ENCODE measurements at regions not wholly inside any gene's neighbourhood (a gene's known extent, or its start where the extent isn't known, plus 50 kb on each side); places are given as distances from the start of the nearest gene placed in this dataset.

- Histone ChIP-seq H3K4me2 (ENCODE audit: low read depth, low read length) (no peak overlapping the region), H2AFZ (ENCODE audit: low read length) (no peak overlapping the region), H3K27ac (ENCODE audit: extremely low read length, insufficient read depth, low read length) (no peak overlapping the region), H3K4me3 (replicated peaks in 1 of 3; ENCODE audit: insufficient read depth in 1 of 3, low read depth in 2 of 3, low read length in 3 of 3) (no peak overlapping the region), H3K4me1 (ENCODE audit: insufficient read depth, low read length) (no peaks in the 10 kb centered on the region), H3K9me3 (ENCODE audit: low read length) (no peaks in the 10 kb centered on the region), H3K36me3 (replicated peaks in 1 of 2; ENCODE audit: control insufficient read depth in 1 of 2, insufficient read depth in 2 of 2, low read length in 2 of 2) (no peaks in the 10 kb centered on the region), H4K20me1 (ENCODE audit: insufficient read depth, low read length) (no peaks in the 10 kb centered on the region), H3K79me2 (ENCODE audit: insufficient read depth, low read length) (no peaks in the 10 kb centered on the region), H3K27me3 (ENCODE audit: control insufficient read depth in 1 of 2, insufficient read depth in 2 of 2, low read length in 2 of 2) (no peaks in the 10 kb centered on the region), H3K9ac (ENCODE audit: insufficient read depth, low read depth, low read length) (no peak overlapping the region)
- ATAC-seq (no peak), DNase-seq (ENCODE audit: low spot score) (no peak), FAIRE-seq (no peak)
- TF ChIP-seq DR1 (CRISPR knock-in tag; IDR thresholded peaks at IDR 0.05) (no peak), ONECUT2 (CRISPR knock-in tag; IDR thresholded peaks at IDR 0.05) (peak; percentile 53; the same call in 1 of the 2 replicates), STAT6 (CRISPR knock-in tag; IDR thresholded peaks at IDR 0.05; ENCODE audit: borderline replicate concordance) (no peak), AGO1 (IDR thresholded peaks at IDR 0.05; ENCODE audit: low read depth, low read length, poor library complexity, severe bottlenecking) (no peak), ZFP36L1 (CRISPR knock-in tag; IDR thresholded peaks at IDR 0.05) (no peak), CEBPB (IDR thresholded peaks at IDR 0.05; ENCODE audit: borderline replicate concordance, low read depth, low read length) (peak; percentile 1; the same call in 1 of the 2 replicates), RARG (CRISPR knock-in tag; IDR thresholded peaks at IDR 0.05; ENCODE audit: low read depth) (no peak)
- POLR2A ChIA-PET, result no interaction called here
- no TSS peak for BruUV-seq (replicated peaks)
- CTCF ChIA-PET (ENCODE audit: low intra/inter-chr PET ratio, low total read pairs), result no interaction called here
- 50% methylated on average over 13 of the region's 13 CpGs for WGBS (ENCODE audit: low lambda C conversion rate)
- in situ Hi-C loops (cut with HindIII; ENCODE audit: extremely low pct_ligation_motif_present, low pct_unique_long_range_greater_than_20kb), result no loop called here
- intact Hi-C loops (cut with micrococcal nuclease; ENCODE audit: unreplicated experiment), result no loop called here
Measured at GRCh38 chr5:168088410-168089173, 202.9 kb upstream of the WWC1 start.
